Suppressor macrophage treated with lipopolysaccharide for 4 hours (primary cell): ENCODE measurements at regions not wholly inside any gene's neighbourhood (a gene's known extent, or its start where the extent isn't known, plus 50 kb on each side); places are given as distances from the start of the nearest gene placed in this dataset.
"Not testable (repeated sequence)": the region's sequence is repeated elsewhere in the genome, so short reads cannot be mapped to it uniquely, and the experiment has no call there.

Source experiments
- DNase-seq: peaks from one replicate; pipeline ENCODE4 v3.0.0-alpha.2; 2020

DNA sequence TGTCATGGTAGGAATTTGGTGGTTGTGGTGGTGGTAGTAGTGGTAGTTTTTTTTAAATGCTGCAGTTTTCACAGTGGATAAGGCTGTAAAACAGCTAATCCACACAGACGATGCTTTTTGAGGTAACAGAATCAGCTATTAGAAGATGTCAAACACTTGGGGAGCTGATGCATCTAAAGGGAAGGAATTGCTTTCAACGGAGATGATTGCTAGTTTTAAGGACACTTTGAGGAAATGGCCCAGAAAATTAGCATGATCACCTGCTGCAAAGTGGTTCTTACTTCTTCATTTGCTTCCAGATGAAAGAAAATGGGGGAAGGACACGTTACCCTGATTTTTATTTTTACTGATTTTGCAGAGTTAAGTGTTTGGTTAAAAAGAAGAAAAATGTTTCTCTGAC, 178.2 kb upstream of the ATP10B start:
- DNase-seq = no peak

GRCh38 chr5:161027763-161028162, 175.8 kb upstream of the ATP10B start:
- DNase-seq = no peak

GRCh38 chr5:161023551-161023950, 171.5 kb upstream of the ATP10B start:
- DNase-seq = no peak

DNA sequence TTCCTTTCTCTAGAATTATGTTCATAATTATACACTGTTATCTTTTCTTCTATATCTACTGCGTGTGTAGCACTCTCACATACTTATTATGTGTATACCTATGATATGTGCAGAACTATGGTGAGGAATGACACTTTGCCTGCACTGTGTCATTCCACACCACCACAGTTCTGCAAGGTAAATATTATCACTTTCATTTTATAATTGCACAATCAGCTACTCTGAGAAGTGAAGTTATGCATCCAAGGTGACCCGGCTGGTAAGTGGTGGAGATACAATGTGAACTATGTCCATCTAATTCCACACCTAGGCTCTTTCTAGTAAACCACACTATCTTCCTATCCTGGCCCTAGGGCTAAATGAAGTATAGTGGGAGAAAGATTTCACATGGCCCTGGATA, 170.1 kb upstream of the ATP10B start:
- no peak for DNase-seq

DNA sequence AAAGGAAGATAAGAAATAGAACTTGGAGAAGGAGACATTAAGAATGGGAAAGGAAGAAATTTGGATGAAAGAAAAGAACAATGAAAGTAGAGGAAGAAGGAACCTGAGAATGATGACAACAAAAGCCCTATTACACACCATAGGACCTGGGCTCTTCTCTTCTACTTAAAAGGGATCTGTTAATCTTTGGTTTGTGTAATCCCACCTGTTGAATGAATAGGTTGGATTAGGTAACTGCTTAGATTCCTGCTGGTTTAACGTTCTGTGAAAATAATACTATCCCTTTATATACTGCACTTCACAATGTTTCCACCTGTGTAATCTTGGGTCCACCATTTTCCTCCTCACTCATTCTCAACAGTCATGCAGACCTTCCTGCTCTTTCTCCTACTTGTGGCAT, 157.8 kb upstream of the ATP10B start:
- DNase-seq = no peak

- DNase-seq = no peak
Measured at GRCh38 chr5:161009194-161009593, 157.2 kb upstream of the ATP10B start.

- no peak for DNase-seq
Measured at GRCh38 chr5:161007879-161008278, 155.9 kb upstream of the ATP10B start.

DNA sequence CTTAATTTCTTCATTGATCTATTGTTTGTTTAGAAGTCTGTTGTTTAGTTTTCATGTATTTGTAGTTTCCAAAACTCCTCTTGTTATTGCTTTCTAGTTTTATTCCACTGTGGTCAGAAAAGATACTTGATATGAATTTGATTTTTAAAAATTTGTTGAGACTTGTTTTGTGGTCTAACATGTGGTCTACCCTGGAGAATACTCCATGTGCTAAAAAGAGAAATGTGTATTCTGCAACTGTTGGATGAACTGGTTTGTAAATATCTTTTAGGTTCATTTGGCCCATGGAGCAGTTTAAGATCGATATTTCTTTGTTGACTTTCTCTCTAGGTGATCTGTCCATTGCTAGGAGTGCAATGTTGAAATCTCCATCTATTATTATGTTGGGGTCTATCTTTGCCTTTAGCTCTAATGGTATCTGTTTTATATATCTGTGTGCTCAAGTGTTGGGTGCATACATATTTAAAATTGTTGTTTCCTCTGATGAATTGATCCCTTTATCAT, 150.6 kb upstream of the ATP10B start:
- no peak for DNase-seq

GRCh38 chr5:161001604-161002003, 149.6 kb upstream of the ATP10B start:
- DNase-seq = no peak

GRCh38 chr5:161001142-161001541, 149.1 kb upstream of the ATP10B start:
- DNase-seq = not testable (repeated sequence)

DNA sequence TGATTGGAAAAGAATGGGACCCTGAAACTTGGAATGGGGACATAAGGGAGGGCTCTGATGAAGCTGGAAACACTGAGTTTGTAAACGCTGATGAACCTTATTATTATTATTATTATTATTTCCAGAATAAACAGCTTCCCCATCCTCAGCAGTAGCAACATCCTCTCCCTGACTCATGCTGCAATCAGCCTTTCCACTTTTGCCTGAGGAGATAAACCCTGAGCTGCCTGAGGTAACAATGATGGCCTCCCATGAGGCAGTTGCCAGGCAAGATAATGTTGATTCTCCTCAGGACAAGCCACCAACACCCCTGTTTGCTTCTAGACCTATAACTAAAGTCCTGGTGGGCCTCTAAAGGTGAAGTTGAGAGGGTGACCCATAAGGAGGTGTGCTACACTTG, 139.2 kb upstream of the ATP10B start:
- DNase-seq = no peak

GRCh38 chr5:160979385-160979784, 127.4 kb upstream of the ATP10B start:
- no peak for DNase-seq

DNA sequence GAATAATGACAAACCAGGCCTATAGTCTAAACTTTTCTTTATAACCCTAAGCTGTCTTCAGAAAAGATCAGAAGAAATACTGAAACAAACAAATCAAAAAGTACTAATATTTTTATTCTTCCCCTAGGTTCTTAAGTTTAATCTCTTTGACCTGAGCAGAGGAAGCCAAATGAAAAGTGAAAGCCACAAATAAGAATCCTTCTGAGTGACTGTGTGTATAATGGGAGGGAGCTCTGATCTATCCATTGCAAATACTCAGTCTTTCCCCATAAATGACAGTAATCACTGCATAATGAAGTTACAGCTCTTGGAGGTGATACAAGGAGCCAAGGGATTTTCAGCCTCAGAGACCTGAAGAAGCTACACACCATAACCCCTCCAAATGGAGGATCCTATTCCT, 126.9 kb upstream of the ATP10B start:
- DNase-seq = no peak

DNA sequence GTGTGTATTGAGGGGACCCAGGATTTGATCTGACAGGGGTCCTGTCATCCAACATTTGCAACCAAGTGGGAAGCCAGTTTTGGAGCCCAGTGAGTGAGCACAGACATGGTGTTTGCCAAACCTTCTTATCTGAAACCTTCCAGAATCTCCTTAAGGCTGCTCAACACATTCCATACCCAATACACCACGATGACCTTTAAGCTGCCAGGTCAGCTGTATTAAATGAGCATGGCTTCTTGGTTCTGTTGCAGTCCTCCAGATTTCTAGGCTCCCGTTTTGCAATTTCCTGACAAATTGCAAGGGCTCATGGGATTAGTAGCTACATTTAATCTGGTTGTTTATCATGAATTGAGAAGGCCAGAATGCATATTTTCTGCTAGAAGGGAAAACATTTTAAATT, 124.2 kb upstream of the ATP10B start:
- DNase-seq = no peak

- DNase-seq = peak; percentile 4
Measured at GRCh38 chr5:160970605-160971191, 118.7 kb upstream of the ATP10B start.

GRCh38 chr5:160969645-160970044, 117.6 kb upstream of the ATP10B start:
- DNase-seq = no peak

DNA sequence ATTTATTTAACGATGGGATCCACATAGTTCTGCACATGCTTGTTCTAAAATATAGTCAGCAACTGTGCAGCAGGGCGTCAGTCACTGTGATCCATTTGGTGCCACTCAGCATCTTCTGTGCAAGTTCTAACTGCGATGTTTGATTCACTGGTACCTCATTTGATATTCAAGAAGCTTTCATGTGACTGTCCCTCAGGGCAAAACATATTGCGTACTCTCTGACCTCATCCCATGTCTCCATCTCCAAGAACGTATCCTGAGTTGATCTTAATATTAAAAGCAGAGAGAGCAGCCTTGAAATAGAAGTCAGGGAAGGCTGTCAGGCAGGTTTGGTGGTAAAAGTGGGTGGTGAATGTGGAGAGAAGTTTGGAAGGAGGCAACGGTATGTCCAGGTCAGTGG, 116.5 kb upstream of the ATP10B start:
- no peak for DNase-seq

GRCh38 chr5:160966921-160967320, 114.9 kb upstream of the ATP10B start:
- DNase-seq = no peak

DNA sequence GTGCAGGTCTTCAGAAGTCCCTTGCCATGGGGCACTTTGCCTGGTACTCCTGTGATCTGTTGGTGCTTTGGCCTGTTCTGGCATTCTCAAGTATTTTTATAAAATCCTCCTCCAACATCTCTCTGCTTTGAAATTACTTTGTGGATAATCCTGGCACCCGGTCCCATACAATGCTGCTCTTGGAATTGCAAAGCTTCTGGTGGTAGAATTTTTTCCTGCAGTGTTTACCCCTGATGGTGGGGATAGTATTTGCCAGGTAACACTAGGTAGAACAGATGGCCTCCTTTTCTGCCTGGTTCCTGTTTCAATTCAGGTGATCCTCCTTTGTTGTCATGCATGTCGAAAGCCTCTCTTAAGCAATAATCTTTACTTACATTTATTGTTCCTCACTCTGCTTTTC, 109.8 kb upstream of the ATP10B start:
- DNase-seq = no peak

- no peak for DNase-seq
Measured at GRCh38 chr5:160961038-160961437, 109.0 kb upstream of the ATP10B start.

DNA sequence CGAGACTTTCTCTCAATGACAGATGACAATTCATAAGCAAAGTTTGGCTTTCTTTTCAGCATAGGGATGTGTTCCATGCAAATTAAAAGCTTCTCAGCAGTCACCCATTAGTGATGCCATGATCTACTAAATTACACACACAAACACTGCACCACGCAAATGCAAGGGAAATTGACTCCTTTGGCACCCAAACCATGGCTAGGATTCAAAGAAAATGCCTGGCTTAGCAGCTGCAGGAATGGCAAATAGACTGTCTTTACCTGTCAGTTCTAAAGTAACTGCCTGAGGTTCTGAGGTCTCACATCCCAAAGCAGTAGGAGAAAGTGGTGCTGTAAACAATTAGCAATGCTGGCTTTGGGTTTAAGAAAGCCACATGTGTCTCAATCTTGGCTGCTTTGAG, 108.6 kb upstream of the ATP10B start:
- no peak for DNase-seq

- no peak for DNase-seq
Measured at GRCh38 chr5:160959804-160960203, 107.8 kb upstream of the ATP10B start.

GRCh38 chr5:160957312-160957861, 105.4 kb upstream of the ATP10B start:
- no peak for DNase-seq

- no peak for DNase-seq
Measured at GRCh38 chr5:160956051-160956450, 104.0 kb upstream of the ATP10B start.

- DNase-seq = no peak
Measured at GRCh38 chr5:160950311-160950710, 98.3 kb upstream of the ATP10B start.
